ENCODE measurements at regions not wholly inside any gene's neighbourhood (a gene's known extent, or its start where the extent isn't known, plus 50 kb on each side); places are given as distances from the start of the nearest gene placed in this dataset.

DNA sequence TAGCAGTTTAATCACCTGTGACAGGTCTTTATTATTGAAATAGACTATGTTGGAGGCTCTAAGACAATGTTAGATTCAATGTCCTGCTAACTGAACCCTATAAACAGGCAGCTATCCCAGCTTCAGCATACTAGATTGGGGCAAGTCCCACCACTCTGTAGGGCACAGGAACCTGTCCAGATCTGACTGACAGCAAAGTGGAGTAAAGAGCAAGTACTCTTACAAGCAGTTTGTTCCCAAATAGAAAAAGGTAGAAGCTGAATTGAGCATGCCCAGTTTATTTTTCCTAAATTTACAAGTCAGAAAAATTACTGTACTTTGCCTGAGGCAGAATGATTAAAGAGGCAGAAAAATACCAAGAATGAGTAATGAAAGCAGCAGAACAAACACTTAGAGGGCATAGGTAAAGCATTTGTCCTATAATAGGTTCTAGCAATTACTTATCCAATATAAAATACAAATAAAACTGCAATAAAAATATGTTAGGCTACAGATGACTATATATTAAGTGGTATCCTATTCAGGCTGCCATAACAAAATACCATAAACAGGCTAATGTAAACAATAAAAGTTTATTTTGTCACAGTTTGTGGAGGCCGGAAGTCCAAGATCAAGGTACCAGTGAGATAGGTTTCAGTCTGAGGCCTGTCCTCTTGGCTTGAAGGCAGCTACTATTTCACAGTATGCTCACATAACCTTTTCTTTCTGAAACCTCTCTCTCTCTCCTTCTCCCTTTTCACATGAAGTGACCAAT lies 868.2 kb downstream of the C12orf50 start:
- DNase-seq: no peak
- H3K4me1 ChIP-seq (replicated peaks in 1 of 2): no peaks in the 10 kb centered on the region
- TF ChIP-seq POLR2A (IDR thresholded peaks at IDR 0.05): no peak
- TF ChIP-seq, protein P1, sequence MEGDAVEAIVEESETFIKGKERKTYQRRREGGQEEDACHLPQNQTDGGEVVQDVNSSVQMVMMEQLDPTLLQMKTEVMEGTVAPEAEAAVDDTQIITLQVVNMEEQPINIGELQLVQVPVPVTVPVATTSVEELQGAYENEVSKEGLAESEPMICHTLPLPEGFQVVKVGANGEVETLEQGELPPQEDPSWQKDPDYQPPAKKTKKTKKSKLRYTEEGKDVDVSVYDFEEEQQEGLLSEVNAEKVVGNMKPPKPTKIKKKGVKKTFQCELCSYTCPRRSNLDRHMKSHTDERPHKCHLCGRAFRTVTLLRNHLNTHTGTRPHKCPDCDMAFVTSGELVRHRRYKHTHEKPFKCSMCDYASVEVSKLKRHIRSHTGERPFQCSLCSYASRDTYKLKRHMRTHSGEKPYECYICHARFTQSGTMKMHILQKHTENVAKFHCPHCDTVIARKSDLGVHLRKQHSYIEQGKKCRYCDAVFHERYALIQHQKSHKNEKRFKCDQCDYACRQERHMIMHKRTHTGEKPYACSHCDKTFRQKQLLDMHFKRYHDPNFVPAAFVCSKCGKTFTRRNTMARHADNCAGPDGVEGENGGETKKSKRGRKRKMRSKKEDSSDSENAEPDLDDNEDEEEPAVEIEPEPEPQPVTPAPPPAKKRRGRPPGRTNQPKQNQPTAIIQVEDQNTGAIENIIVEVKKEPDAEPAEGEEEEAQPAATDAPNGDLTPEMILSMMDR (IDR thresholded peaks at IDR 0.05): no peak
- 71 to 84% (median 73%) methylated on average over 1 of the region's 1 CpG for WGBS, 4 donors
- intact Hi-C loops (cut with DNase I): no loop called here
- no peak overlapping the region for H3K27ac ChIP-seq
- H3K36me3 ChIP-seq (replicated peaks in 1 of 2): no peaks in the 10 kb centered on the region
- no peaks in the 10 kb centered on the region for H3K9me3 ChIP-seq (replicated peaks in 1 of 3)
- no peaks in the 10 kb centered on the region for H3K27me3 ChIP-seq
- no peak overlapping the region for H3K4me3 ChIP-seq

DNA sequence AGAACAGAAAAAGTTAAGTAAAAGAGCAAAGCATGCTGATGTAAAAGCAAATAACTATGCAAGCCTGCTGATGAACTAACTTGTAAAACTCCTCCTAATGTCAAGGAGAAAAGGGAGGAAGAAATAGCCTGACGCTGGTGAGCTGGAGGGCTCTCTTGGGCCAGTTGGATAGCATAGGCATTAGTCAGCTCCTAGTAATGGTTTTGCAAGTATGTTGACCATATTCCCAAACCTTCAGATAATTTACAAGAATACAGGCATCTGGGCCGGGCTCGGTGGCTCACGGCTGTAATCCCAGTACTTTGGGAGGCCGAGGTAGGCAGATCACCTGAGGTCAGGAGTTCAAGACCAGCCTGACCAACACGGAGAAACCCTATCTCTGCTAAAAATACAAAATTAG lies 871.4 kb downstream of the C12orf50 start:
- 63 to 79% (median 78%) methylated on average over 6 of the region's 6 CpGs for WGBS, 4 donors
- Histone ChIP-seq H3K4me3 (no peak overlapping the region), H3K9me3 (replicated peaks in 1 of 3) (no peaks in the 10 kb centered on the region), H3K27me3 (no peaks in the 10 kb centered on the region), H3K36me3 (replicated peaks in 1 of 2) (no peaks in the 10 kb centered on the region), H3K4me1 (replicated peaks in 1 of 2) (no peaks in the 10 kb centered on the region), H3K27ac (no peak overlapping the region)
- no peak for DNase-seq
- TF ChIP-seq, protein P1 (IDR thresholded peaks at IDR 0.05): no peak
- TF ChIP-seq POLR2A (IDR thresholded peaks at IDR 0.05): no peak
- intact Hi-C loops (cut with DNase I): no loop called here

DNA sequence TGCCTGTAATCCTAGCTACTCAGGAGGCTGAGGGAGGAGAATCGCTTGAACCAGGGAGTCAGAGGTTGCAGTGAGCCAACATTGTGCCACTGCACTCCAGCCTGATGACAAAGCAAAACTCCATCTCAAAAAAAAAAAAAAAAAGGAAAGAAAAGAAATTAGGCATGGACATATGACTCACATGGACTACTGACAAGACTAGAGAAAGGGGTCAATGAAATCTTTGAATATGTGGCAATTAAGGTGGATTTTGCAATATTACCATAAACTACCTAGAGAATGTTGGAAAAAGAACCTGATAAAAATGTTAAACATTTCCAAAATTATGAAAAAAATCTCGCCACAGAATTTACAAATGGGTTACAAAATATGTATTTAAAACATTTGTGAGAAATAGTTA lies 873.6 kb downstream of the C12orf50 start:
- WGBS, 4 donors: 64 to 71% (median 66%) methylated on average over 2 of the region's 2 CpGs
- Histone ChIP-seq H3K27me3 (no peaks in the 10 kb centered on the region), H3K9me3 (replicated peaks in 1 of 3) (no peaks in the 10 kb centered on the region), H3K4me3 (no peak overlapping the region), H3K36me3 (replicated peaks in 1 of 2) (no peaks in the 10 kb centered on the region), H3K27ac (no peak overlapping the region), H3K4me1 (replicated peaks in 1 of 2) (no peaks in the 10 kb centered on the region)
- no peak for TF ChIP-seq POLR2A (IDR thresholded peaks at IDR 0.05)
- intact Hi-C loops (cut with DNase I): no loop called here
- no peak for DNase-seq

DNA sequence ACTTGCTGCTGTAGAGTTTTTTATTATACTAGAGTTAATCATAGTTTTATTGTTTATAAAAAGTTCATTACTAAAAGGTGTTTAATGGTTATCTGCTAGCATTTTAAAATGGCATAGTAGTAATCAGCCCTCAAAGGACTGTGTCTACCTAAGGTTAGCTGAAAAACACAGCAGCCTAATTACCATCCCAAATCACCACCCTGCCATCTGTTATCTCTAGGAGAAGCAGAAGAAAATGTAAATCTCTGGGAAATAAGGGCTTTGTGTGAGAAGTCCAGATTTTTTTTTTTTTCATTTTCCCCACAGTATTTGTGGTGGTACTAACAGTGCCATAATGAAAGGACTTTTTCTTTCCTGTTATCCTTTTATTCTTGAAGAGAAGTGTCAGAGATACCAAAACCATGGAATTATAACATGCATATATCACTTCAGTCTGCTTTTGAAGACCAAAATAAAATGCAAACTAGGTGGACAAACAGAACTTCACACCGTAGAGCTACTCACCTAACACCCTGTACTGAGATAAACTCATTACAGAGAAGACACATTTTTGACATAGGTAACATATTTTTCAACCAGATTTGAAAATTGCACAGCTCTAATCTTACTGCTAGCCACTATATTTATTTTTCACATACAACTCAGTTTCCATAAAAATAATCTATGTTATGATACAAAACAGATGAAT lies 876.2 kb downstream of the C12orf50 start:
- H3K36me3 ChIP-seq (replicated peaks in 1 of 2): no peaks in the 10 kb centered on the region
- H3K4me3 ChIP-seq: no peak overlapping the region
- no peaks in the 10 kb centered on the region for H3K9me3 ChIP-seq (replicated peaks in 1 of 3)
- H3K27ac ChIP-seq: no peak overlapping the region
- TF ChIP-seq POLR2A (IDR thresholded peaks at IDR 0.05): no peak
- TF ChIP-seq, protein P1 (IDR thresholded peaks at IDR 0.05): no peak
- no peak for DNase-seq
- intact Hi-C loops (cut with DNase I): no loop called here
- no peaks in the 10 kb centered on the region for H3K4me1 ChIP-seq (replicated peaks in 1 of 2)
- 56 to 70% (median 65%) methylated on average over 1 of the region's 1 CpG for WGBS, 4 donors
- no peaks in the 10 kb centered on the region for H3K27me3 ChIP-seq
